ENCODE measurements at regions not wholly inside any gene's neighbourhood (a gene's known extent, or its start where the extent isn't known, plus 50 kb on each side); places are given as distances from the start of the nearest gene placed in this dataset.

DNA sequence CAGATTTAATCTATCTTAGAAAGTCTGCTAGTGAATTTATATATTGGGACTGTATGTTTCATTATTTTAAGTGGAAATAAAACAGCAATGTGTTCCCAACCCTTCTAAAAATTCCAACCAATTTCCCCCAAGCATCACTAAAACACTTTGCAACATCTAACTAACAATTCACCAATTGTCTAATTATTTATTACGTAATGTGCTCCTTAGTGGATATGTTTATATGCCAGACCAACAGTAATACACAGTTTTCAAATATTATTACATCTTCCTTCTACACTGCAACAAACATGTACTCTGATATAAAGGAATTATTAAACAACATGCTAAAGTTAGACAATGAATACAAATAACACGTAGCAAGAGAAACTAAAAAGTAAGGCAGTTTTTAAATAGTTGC, 262.6 kb upstream of the THBS1 start:
- TF ChIP-seq, protein P1, sequence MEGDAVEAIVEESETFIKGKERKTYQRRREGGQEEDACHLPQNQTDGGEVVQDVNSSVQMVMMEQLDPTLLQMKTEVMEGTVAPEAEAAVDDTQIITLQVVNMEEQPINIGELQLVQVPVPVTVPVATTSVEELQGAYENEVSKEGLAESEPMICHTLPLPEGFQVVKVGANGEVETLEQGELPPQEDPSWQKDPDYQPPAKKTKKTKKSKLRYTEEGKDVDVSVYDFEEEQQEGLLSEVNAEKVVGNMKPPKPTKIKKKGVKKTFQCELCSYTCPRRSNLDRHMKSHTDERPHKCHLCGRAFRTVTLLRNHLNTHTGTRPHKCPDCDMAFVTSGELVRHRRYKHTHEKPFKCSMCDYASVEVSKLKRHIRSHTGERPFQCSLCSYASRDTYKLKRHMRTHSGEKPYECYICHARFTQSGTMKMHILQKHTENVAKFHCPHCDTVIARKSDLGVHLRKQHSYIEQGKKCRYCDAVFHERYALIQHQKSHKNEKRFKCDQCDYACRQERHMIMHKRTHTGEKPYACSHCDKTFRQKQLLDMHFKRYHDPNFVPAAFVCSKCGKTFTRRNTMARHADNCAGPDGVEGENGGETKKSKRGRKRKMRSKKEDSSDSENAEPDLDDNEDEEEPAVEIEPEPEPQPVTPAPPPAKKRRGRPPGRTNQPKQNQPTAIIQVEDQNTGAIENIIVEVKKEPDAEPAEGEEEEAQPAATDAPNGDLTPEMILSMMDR (IDR thresholded peaks at IDR 0.05) = no peak
- no peak for TF ChIP-seq TCF7L2 (IDR thresholded peaks at IDR 0.05; ENCODE audit: low read depth, low read length)
- TF ChIP-seq, protein P2, sequence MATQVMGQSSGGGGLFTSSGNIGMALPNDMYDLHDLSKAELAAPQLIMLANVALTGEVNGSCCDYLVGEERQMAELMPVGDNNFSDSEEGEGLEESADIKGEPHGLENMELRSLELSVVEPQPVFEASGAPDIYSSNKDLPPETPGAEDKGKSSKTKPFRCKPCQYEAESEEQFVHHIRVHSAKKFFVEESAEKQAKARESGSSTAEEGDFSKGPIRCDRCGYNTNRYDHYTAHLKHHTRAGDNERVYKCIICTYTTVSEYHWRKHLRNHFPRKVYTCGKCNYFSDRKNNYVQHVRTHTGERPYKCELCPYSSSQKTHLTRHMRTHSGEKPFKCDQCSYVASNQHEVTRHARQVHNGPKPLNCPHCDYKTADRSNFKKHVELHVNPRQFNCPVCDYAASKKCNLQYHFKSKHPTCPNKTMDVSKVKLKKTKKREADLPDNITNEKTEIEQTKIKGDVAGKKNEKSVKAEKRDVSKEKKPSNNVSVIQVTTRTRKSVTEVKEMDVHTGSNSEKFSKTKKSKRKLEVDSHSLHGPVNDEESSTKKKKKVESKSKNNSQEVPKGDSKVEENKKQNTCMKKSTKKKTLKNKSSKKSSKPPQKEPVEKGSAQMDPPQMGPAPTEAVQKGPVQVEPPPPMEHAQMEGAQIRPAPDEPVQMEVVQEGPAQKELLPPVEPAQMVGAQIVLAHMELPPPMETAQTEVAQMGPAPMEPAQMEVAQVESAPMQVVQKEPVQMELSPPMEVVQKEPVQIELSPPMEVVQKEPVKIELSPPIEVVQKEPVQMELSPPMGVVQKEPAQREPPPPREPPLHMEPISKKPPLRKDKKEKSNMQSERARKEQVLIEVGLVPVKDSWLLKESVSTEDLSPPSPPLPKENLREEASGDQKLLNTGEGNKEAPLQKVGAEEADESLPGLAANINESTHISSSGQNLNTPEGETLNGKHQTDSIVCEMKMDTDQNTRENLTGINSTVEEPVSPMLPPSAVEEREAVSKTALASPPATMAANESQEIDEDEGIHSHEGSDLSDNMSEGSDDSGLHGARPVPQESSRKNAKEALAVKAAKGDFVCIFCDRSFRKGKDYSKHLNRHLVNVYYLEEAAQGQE (IDR thresholded peaks at IDR 0.05; ENCODE audit: insufficient read depth in 1 of 2, low read depth in 2 of 2, low read length in 1 of 2) = no peak

All from Panc1 (cell line).